PFSK-1 (cell line): ENCODE measurements at regions not wholly inside any gene's neighbourhood (a gene's known extent, or its start where the extent isn't known, plus 50 kb on each side); places are given as distances from the start of the nearest gene placed in this dataset.

Source experiments
- FOXP2 ChIP-seq: optimal IDR thresholded peaks from 2 replicates; pipeline ENCODE3; 2011; ENCODE audit warnings: borderline replicate concordance, control low read depth, inconsistent platforms; ENCODE audit not compliant: insufficient read depth; ENCODE audit errors: extremely low read length, extremely low read depth
- POLR2AphosphoS5 ChIP-seq: IDR thresholded peaks from 2 replicates; pipeline ENCODE4 v1.6.1; 2012; ENCODE audit warnings: low read depth, mild to moderate bottlenecking, control low read depth, low read length, moderate library complexity
- REST ChIP-seq, 2 experiments: IDR thresholded peaks; 2 replicates each; pipeline versions ENCODE4 v1.6.1 to v1.8.0; 2011 to 2012; ENCODE audit warnings: low read depth in 2 of 2, low read length in 2 of 2, control low read depth in 1 of 2, inconsistent platforms in 1 of 2, mild to moderate bottlenecking in 1 of 2, moderate library complexity in 1 of 2; ENCODE audit not compliant: insufficient read depth in 1 of 2
- SIN3A ChIP-seq: IDR thresholded peaks from 2 replicates; pipeline ENCODE4 v1.6.1; 2012; ENCODE audit warnings: mild to moderate bottlenecking, low read length, moderate library complexity, borderline replicate concordance; ENCODE audit not compliant: insufficient read depth
- TAF1 ChIP-seq: IDR thresholded peaks from 2 replicates; pipeline ENCODE4 v1.6.1; 2012; ENCODE audit warnings: low read length, control low read depth, borderline replicate concordance; ENCODE audit not compliant: insufficient read depth

GRCh38 chr3:72579581-72580245, 268.5 kb downstream of the SHQ1 start:
- TF ChIP-seq FOXP2 (no peak), REST (IDR thresholded peaks at IDR 0.05; ENCODE audit: insufficient read depth in 1 of 2, low read depth in 2 of 2, low read length in 2 of 2) (no peak), SIN3A (no peak)

GRCh38 chr3:72579191-72579580, 269.1 kb downstream of the SHQ1 start:
- TF ChIP-seq POLR2AphosphoS5 = no peak
- TF ChIP-seq REST (IDR thresholded peaks at IDR 0.05; ENCODE audit: insufficient read depth in 1 of 2, low read depth in 2 of 2, low read length in 2 of 2) = no peak
- TF ChIP-seq FOXP2 = no peak
- TF ChIP-seq SIN3A = no peak
- no peak for TF ChIP-seq TAF1

DNA sequence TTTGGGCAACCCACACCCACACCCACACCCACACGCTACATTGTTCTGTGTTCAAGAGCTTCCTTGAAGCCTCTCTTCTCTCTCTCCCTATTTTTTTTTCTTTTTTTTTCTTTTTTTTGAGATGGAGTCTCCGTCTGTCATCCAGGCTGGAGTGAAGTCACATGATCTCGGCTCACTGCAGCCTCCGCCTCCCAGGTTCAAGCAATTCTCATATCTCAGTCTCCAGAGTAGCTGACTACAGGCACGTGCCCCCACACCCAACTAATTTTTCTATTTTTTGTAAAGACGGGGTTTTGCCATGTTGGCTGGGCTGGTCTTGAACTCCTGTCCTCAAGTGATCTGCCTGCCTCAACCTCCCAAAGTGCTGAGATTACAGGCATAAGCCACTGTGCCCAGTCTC, 271.1 kb downstream of the SHQ1 start:
- no peak for TF ChIP-seq FOXP2
- no peak for TF ChIP-seq SIN3A
- no peak for TF ChIP-seq TAF1

- TF ChIP-seq FOXP2 (no peak), TAF1 (no peak), SIN3A (no peak), REST (IDR thresholded peaks at IDR 0.05; ENCODE audit: insufficient read depth in 1 of 2, low read depth in 2 of 2, low read length in 2 of 2) (no peak), POLR2AphosphoS5 (no peak)
Observed at GRCh38 chr3:72576563-72576962, 271.7 kb downstream of the SHQ1 start.

GRCh38 chr3:72574144-72574543, 274.1 kb downstream of the SHQ1 start:
- TF ChIP-seq SIN3A = no peak
- TF ChIP-seq TAF1 = no peak
- TF ChIP-seq REST (IDR thresholded peaks at IDR 0.05; ENCODE audit: insufficient read depth in 1 of 2, low read depth in 2 of 2, low read length in 2 of 2) = no peak
- no peak for TF ChIP-seq POLR2AphosphoS5
- TF ChIP-seq FOXP2 = no peak
